ENCODE measurements at regions not wholly inside any gene's neighbourhood (a gene's known extent, or its start where the extent isn't known, plus 50 kb on each side); places are given as distances from the start of the nearest gene placed in this dataset.
A peak's percentile ranks its signal among the peaks of the same experiment; 100 is the strongest.

GRCh38 chr6:23505026-23505425 is 621.0 kb upstream of the NRSN1 start:
- no peak for DNase-seq (ENCODE audit: low read depth in 6 of 9, low spot score in 9 of 9)
- no peaks in the 10 kb centered on the region for H3K9me3 ChIP-seq (ENCODE audit: control insufficient read depth in 2 of 2, insufficient read depth in 1 of 2, low read length in 1 of 2)
- H3K27ac ChIP-seq (ENCODE audit: low read depth in 1 of 2, low read length in 1 of 2): no peak overlapping the region

GRCh38 chr6:23510778-23511510 is 615.1 kb upstream of the NRSN1 start:
- H3K27me3 ChIP-seq (ENCODE audit: control insufficient read depth in 2 of 2, insufficient read depth in 1 of 2, low read length in 1 of 2): no peaks in the 10 kb centered on the region
- no peaks in the 10 kb centered on the region for H3K9me3 ChIP-seq (ENCODE audit: control insufficient read depth in 2 of 2, insufficient read depth in 1 of 2, low read length in 1 of 2)
- no peak for DNase-seq (ENCODE audit: low read depth in 6 of 9, low spot score in 9 of 9)
- H3K4me1 ChIP-seq (ENCODE audit: control insufficient read depth in 2 of 2, insufficient read depth in 2 of 2, low read length in 2 of 2): no peaks in the 10 kb centered on the region
- no peak overlapping the region for H3K4me3 ChIP-seq (ENCODE audit: low read length in 2 of 2)
- no peak overlapping the region for H3K27ac ChIP-seq (ENCODE audit: low read depth in 1 of 2, low read length in 1 of 2)
- no peaks in the 10 kb centered on the region for H3K36me3 ChIP-seq (ENCODE audit: control insufficient read depth in 2 of 2, insufficient read depth in 2 of 2, low read length in 1 of 2)
- 98% methylated on average over 2 of the region's 2 CpGs for whole genome bisulfite sequencing

More at GRCh38 chr6:23505026-23505425, 621.0 kb upstream of the NRSN1 start:
- H3K27me3 ChIP-seq (ENCODE audit: control insufficient read depth in 2 of 2, insufficient read depth in 1 of 2, low read length in 1 of 2): no peaks in the 10 kb centered on the region
- H3K36me3 ChIP-seq (ENCODE audit: control insufficient read depth in 2 of 2, insufficient read depth in 2 of 2, low read length in 1 of 2): no peaks in the 10 kb centered on the region
- no peak overlapping the region for H3K4me3 ChIP-seq (ENCODE audit: low read length in 2 of 2)
- H3K4me1 ChIP-seq (ENCODE audit: control insufficient read depth in 2 of 2, insufficient read depth in 2 of 2, low read length in 2 of 2): no peaks in the 10 kb centered on the region
- WGBS: 95% methylated on average over 3 of the region's 3 CpGs

- Histone ChIP-seq H3K36me3 (ENCODE audit: control insufficient read depth in 2 of 2, insufficient read depth in 2 of 2, low read length in 1 of 2) (no peaks in the 10 kb centered on the region), H3K27ac (ENCODE audit: low read depth in 1 of 2, low read length in 1 of 2) (no peak overlapping the region), H3K4me3 (ENCODE audit: low read length in 2 of 2) (no peak overlapping the region), H3K9me3 (ENCODE audit: control insufficient read depth in 2 of 2, insufficient read depth in 1 of 2, low read length in 1 of 2) (no peaks in the 10 kb centered on the region), H3K4me1 (ENCODE audit: control insufficient read depth in 2 of 2, insufficient read depth in 2 of 2, low read length in 2 of 2) (no peaks in the 10 kb centered on the region), H3K27me3 (ENCODE audit: control insufficient read depth in 2 of 2, insufficient read depth in 1 of 2, low read length in 1 of 2) (no peaks in the 10 kb centered on the region)
- DNase-seq (ENCODE audit: low read depth in 6 of 9, low spot score in 9 of 9): no peak
- WGBS: 99% methylated on average over 1 of the region's 1 CpG
Observed at GRCh38 chr6:23511817-23512216, 614.2 kb upstream of the NRSN1 start.

GRCh38 chr6:23518294-23518693 is 607.7 kb upstream of the NRSN1 start:
- Histone ChIP-seq H3K4me3 (ENCODE audit: low read length in 2 of 2) (no peak overlapping the region), H3K27me3 (ENCODE audit: control insufficient read depth in 2 of 2, insufficient read depth in 1 of 2, low read length in 1 of 2) (no peaks in the 10 kb centered on the region), H3K27ac (ENCODE audit: low read depth in 1 of 2, low read length in 1 of 2) (no peak overlapping the region), H3K36me3 (ENCODE audit: control insufficient read depth in 2 of 2, insufficient read depth in 2 of 2, low read length in 1 of 2) (no peaks in the 10 kb centered on the region), H3K9me3 (ENCODE audit: control insufficient read depth in 2 of 2, insufficient read depth in 1 of 2, low read length in 1 of 2) (no peaks in the 10 kb centered on the region), H3K4me1 (ENCODE audit: control insufficient read depth in 2 of 2, insufficient read depth in 2 of 2, low read length in 2 of 2) (no peaks in the 10 kb centered on the region)
- 90% methylated on average over 6 of the region's 6 CpGs for WGBS
- DNase-seq (ENCODE audit: low read depth in 6 of 9, low spot score in 9 of 9): no peak

DNA sequence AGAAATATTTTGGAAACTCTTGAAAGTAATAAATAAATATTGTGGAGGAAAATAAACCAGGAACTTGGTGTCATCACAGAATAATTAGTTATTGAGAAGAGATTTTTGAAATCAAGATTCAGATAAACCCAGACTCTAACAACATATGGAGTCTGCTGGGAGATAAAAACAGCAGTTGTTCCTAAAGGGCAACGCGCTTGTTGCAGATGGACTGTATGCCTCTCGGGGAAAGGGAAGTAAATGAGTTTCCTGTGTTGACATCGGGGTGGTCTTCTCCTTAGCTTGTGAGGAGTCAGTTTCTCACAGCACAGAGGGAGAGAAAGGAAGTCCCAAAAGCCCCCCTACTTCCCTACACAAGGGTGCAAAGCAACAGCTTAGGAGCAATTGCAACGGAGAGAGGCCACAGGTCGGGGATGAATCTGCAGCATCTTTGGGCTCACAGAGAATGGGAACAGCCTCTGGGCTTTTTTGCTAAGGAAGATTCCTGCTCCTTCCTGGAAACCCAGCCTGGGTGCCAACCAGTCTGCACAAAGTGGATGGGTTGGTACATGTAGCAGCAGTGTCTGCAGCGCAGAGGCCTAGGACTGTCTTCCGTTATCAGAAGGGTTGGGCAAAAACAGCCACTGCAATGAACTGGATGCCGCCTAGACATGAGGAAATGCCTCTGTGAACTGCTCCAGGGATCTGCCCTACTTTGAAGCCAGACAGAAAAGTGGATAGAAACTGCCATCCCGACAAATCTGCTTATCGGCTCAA is 603.0 kb upstream of the NRSN1 start:
- 69% methylated on average over 11 of the region's 11 CpGs for WGBS
- no peak overlapping the region for H3K4me3 ChIP-seq (ENCODE audit: low read length in 2 of 2)
- H3K27ac ChIP-seq (ENCODE audit: low read depth in 1 of 2, low read length in 1 of 2): no peak overlapping the region
- H3K36me3 ChIP-seq (ENCODE audit: control insufficient read depth in 2 of 2, insufficient read depth in 2 of 2, low read length in 1 of 2): no peaks in the 10 kb centered on the region
- H3K9me3 ChIP-seq (ENCODE audit: control insufficient read depth in 2 of 2, insufficient read depth in 1 of 2, low read length in 1 of 2): no peaks in the 10 kb centered on the region
- DNase-seq (ENCODE audit: low read depth in 6 of 9, low spot score in 9 of 9): no peak
- no peaks in the 10 kb centered on the region for H3K27me3 ChIP-seq (ENCODE audit: control insufficient read depth in 2 of 2, insufficient read depth in 1 of 2, low read length in 1 of 2)
- no peaks in the 10 kb centered on the region for H3K4me1 ChIP-seq (ENCODE audit: control insufficient read depth in 2 of 2, insufficient read depth in 2 of 2, low read length in 2 of 2)

DNA sequence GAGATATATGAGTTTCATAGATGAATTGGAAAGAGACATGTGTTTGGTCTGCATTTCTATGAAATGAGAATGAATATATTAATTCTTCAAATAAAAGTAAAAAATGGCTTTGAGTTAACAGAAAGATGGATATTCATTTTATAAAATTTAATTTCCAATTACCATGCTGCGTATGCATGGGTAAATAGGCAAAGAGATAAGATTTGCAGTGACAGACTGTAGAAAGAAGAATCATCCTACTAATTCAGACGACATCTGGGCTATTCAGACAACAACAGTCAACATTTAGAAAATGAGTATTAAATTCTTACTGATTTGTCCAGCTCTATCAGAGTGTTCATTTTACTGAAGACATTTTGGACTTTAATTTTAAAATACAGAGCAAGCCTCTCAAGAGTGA is 602.2 kb upstream of the NRSN1 start:
- Histone ChIP-seq H3K36me3 (ENCODE audit: control insufficient read depth in 2 of 2, insufficient read depth in 2 of 2, low read length in 1 of 2) (no peaks in the 10 kb centered on the region), H3K4me1 (ENCODE audit: control insufficient read depth in 2 of 2, insufficient read depth in 2 of 2, low read length in 2 of 2) (no peaks in the 10 kb centered on the region), H3K27ac (ENCODE audit: low read depth in 1 of 2, low read length in 1 of 2) (no peak overlapping the region), H3K27me3 (ENCODE audit: control insufficient read depth in 2 of 2, insufficient read depth in 1 of 2, low read length in 1 of 2) (no peaks in the 10 kb centered on the region), H3K4me3 (ENCODE audit: low read length in 2 of 2) (no peak overlapping the region), H3K9me3 (ENCODE audit: control insufficient read depth in 2 of 2, insufficient read depth in 1 of 2, low read length in 1 of 2) (no peaks in the 10 kb centered on the region)
- DNase-seq (ENCODE audit: low read depth in 6 of 9, low spot score in 9 of 9): no peak
- WGBS: 94% methylated on average over 2 of the region's 2 CpGs

DNA sequence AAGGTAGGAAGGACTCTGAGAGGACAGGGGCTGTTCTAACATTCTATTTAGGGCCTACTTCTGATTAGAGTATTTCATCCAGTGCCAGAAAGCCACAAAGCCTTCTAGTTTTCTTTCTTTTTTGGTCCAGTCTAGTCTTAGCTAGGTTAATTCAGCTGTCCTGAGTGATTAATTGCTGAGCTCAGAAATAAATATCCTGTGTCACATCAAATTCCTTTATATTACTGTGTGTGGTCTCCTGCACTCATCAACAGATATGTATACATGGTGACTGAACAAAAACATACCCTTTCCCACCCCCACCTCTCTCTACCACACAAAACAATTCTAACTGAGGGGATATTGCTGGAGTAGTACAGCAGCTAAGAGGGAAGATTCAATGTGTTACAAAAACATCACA is 601.5 kb upstream of the NRSN1 start:
- no peaks in the 10 kb centered on the region for H3K27me3 ChIP-seq (ENCODE audit: control insufficient read depth in 2 of 2, insufficient read depth in 1 of 2, low read length in 1 of 2)
- no peaks in the 10 kb centered on the region for H3K4me1 ChIP-seq (ENCODE audit: control insufficient read depth in 2 of 2, insufficient read depth in 2 of 2, low read length in 2 of 2)
- no peaks in the 10 kb centered on the region for H3K36me3 ChIP-seq (ENCODE audit: control insufficient read depth in 2 of 2, insufficient read depth in 2 of 2, low read length in 1 of 2)
- H3K27ac ChIP-seq (ENCODE audit: low read depth in 1 of 2, low read length in 1 of 2): no peak overlapping the region
- DNase-seq (ENCODE audit: low read depth in 6 of 9, low spot score in 9 of 9): no peak
- H3K4me3 ChIP-seq (ENCODE audit: low read length in 2 of 2): no peak overlapping the region
- no peaks in the 10 kb centered on the region for H3K9me3 ChIP-seq (ENCODE audit: control insufficient read depth in 2 of 2, insufficient read depth in 1 of 2, low read length in 1 of 2)

DNA sequence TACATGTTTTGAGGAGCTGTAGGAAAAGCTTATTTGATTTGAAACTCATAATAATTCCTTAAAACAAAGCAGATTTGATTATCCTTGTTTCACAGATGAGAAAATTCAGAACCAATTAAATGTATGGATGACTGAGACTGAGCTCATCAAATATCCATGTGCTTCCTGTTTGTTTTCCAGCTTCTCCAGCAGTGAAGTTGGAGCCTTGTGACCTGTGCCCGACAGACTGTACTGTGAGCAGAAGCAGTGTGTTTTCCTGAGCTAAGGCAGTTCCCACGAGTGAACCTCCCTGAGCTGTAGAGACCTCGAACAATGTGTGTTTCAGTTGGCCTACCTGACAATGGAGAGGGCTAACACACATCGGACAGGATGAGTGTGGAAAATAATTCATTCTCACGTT is 599.5 kb upstream of the NRSN1 start:
- Histone ChIP-seq H3K27ac (ENCODE audit: low read depth in 1 of 2, low read length in 1 of 2) (no peak overlapping the region), H3K4me3 (ENCODE audit: low read length in 2 of 2) (no peak overlapping the region), H3K36me3 (ENCODE audit: control insufficient read depth in 2 of 2, insufficient read depth in 2 of 2, low read length in 1 of 2) (no peaks in the 10 kb centered on the region), H3K9me3 (ENCODE audit: control insufficient read depth in 2 of 2, insufficient read depth in 1 of 2, low read length in 1 of 2) (no peaks in the 10 kb centered on the region), H3K4me1 (ENCODE audit: control insufficient read depth in 2 of 2, insufficient read depth in 2 of 2, low read length in 2 of 2) (no peaks in the 10 kb centered on the region), H3K27me3 (ENCODE audit: control insufficient read depth in 2 of 2, insufficient read depth in 1 of 2, low read length in 1 of 2) (no peaks in the 10 kb centered on the region)
- WGBS: 95% methylated on average over 5 of the region's 5 CpGs
- DNase-seq (ENCODE audit: low read depth in 6 of 9, low spot score in 9 of 9): no peak

- no peaks in the 10 kb centered on the region for H3K4me1 ChIP-seq (ENCODE audit: control insufficient read depth in 2 of 2, insufficient read depth in 2 of 2, low read length in 2 of 2)
- H3K4me3 ChIP-seq (ENCODE audit: low read length in 2 of 2): no peak overlapping the region
- H3K9me3 ChIP-seq (ENCODE audit: control insufficient read depth in 2 of 2, insufficient read depth in 1 of 2, low read length in 1 of 2): no peaks in the 10 kb centered on the region
- WGBS: 24% methylated on average over 2 of the region's 2 CpGs
- H3K27me3 ChIP-seq (ENCODE audit: control insufficient read depth in 2 of 2, insufficient read depth in 1 of 2, low read length in 1 of 2): no peaks in the 10 kb centered on the region
- DNase-seq (ENCODE audit: low read depth in 6 of 9, low spot score in 9 of 9): peak in 1 of 9 donors; percentile 9
- H3K27ac ChIP-seq (ENCODE audit: low read depth in 1 of 2, low read length in 1 of 2): no peak overlapping the region
- H3K36me3 ChIP-seq (ENCODE audit: control insufficient read depth in 2 of 2, insufficient read depth in 2 of 2, low read length in 1 of 2): no peaks in the 10 kb centered on the region
Observed at GRCh38 chr6:23529902-23530301, 596.1 kb upstream of the NRSN1 start.
